ENCODE measurements at regions not wholly inside any gene's neighbourhood (a gene's known extent, or its start where the extent isn't known, plus 50 kb on each side); places are given as distances from the start of the nearest gene placed in this dataset.

DNA sequence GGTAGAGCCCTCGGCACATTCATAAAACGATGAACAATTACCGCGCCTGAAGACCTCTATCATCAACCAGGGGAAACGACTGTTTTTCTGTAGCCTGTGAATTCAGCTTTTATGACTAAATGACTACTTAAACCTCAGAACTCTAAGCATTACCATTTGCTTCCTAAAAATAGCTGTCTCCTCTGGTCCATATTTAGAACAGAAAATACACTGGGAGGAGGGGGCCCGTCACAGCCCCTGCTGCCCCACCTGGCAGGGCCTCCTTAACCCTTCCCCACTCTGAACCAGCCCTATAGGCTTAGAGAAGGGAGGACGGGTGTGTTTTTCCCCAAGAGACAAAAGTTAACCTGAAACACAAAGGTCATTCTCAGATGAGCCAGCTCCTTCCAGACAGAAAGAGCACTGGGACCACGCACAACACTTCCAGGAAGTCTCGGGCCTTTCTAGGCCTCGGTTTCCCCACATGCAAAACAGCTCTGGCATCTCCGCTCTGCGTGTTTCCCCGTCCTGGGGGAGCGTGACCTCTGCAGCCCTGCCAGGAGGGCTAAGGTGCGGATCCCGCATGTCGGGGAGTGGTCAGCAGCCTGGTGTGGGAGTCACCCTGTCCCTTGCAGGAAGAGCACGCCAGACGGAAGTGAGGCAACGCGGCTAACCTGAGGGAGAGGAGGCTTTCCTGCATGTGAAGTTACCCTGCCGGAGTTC lies 193.9 kb downstream of the DLL1 start:
- TF ChIP-seq, protein P1, sequence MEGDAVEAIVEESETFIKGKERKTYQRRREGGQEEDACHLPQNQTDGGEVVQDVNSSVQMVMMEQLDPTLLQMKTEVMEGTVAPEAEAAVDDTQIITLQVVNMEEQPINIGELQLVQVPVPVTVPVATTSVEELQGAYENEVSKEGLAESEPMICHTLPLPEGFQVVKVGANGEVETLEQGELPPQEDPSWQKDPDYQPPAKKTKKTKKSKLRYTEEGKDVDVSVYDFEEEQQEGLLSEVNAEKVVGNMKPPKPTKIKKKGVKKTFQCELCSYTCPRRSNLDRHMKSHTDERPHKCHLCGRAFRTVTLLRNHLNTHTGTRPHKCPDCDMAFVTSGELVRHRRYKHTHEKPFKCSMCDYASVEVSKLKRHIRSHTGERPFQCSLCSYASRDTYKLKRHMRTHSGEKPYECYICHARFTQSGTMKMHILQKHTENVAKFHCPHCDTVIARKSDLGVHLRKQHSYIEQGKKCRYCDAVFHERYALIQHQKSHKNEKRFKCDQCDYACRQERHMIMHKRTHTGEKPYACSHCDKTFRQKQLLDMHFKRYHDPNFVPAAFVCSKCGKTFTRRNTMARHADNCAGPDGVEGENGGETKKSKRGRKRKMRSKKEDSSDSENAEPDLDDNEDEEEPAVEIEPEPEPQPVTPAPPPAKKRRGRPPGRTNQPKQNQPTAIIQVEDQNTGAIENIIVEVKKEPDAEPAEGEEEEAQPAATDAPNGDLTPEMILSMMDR (IDR thresholded peaks at IDR 0.05) = no peak
- no peak for TF ChIP-seq POLR2A (IDR thresholded peaks at IDR 0.05)
